SU-DHL-6 (cell line): ENCODE measurements at regions not wholly inside any gene's neighbourhood (a gene's known extent, or its start where the extent isn't known, plus 50 kb on each side); places are given as distances from the start of the nearest gene placed in this dataset.

ENCODE experiments used
- H2AFZ ChIP-seq: fragments of 200-600 bp; sonication (generic); 2 replicates; pipeline ENCODE4 v1.6.1; 2014; ENCODE audit warnings: low read depth, mild to moderate bottlenecking, moderate library complexity, mixed read lengths, antibody characterized with exemption, low read length; ENCODE audit not compliant: severe bottlenecking
- H3F3A ChIP-seq: fragments of 200-600 bp; shearing (Covaris generic); 2 replicates; pipeline ENCODE4 v1.6.0; 2016; ENCODE audit warnings: antibody characterized with exemption, mild to moderate bottlenecking; ENCODE audit not compliant: insufficient read depth
- H3K27ac ChIP-seq: fragments of 200-600 bp; sonication (generic); 2 replicates; pipeline ENCODE4 v1.5.1; 2016; ENCODE audit warnings: low read depth, mild to moderate bottlenecking, low read length, moderate library complexity, mixed read lengths
- H3K27me3 ChIP-seq: fragments of 200-600 bp; sonication (generic), shearing (Covaris generic); 2 replicates; pipeline ENCODE4 v1.6.0; 2014; ENCODE audit warnings: mild to moderate bottlenecking, low read length
- H3K36me3 ChIP-seq: fragments of 200-600 bp; sonication (generic); 2 replicates; pipeline ENCODE4 v1.6.1; 2014; ENCODE audit warnings: mild to moderate bottlenecking, low read length, mixed read lengths
- H3K4me2 ChIP-seq: fragments of 300-600, 200-600 bp; shearing (Covaris generic), sonication (generic); 2 replicates; pipeline ENCODE4 v1.6.0; 2014; ENCODE audit warnings: low read length, low read depth, mild to moderate bottlenecking; ENCODE audit not compliant: poor library complexity, severe bottlenecking
- H3K4me3 ChIP-seq: fragments of 200-600 bp; sonication (generic); 2 replicates; pipeline ENCODE4 v1.5.1; 2014; ENCODE audit warnings: antibody characterized with exemption, low read length, mild to moderate bottlenecking, mixed read lengths; ENCODE audit not compliant: insufficient read depth, poor library complexity, severe bottlenecking
- H3K79me2 ChIP-seq: fragments of 200-600 bp; sonication (generic); 2 replicates; pipeline ENCODE4 v1.6.1; 2014; ENCODE audit warnings: mild to moderate bottlenecking, low read length, moderate library complexity; ENCODE audit not compliant: insufficient read depth
- H3K9ac ChIP-seq: fragments of 200-600 bp; sonication (generic); 2 replicates; pipeline ENCODE4 v1.7.0; 2014; ENCODE audit warnings: mild to moderate bottlenecking, low read length
- H3K9me2 ChIP-seq: fragments of 200-600 bp; sonication (generic); replicated peaks from 2 replicates; pipeline ENCODE4 v1.6.1; 2014; ENCODE audit warnings: low read length; ENCODE audit not compliant: insufficient read depth
- H3K9me3 ChIP-seq: fragments of 200-600 bp; sonication (generic); 2 replicates; pipeline ENCODE4 v1.6.1; 2014; ENCODE audit warnings: low read length, mixed read lengths; ENCODE audit not compliant: insufficient read depth
- H4K20me1 ChIP-seq: fragments of 200-600 bp; sonication (generic); 2 replicates; pipeline ENCODE4 v1.6.1; 2014; ENCODE audit warnings: low read depth, mild to moderate bottlenecking, antibody characterized with exemption, low read length, moderate library complexity, mixed read lengths
- CTCF ChIP-seq: fragments of 200-600 bp; sonication (generic); IDR thresholded peaks from one replicate; pipeline ENCODE4 v1.5.1; 2017; ENCODE audit warnings: antibody characterized with exemption, mild to moderate bottlenecking, low read length, moderate library complexity; ENCODE audit not compliant: insufficient read depth, poor library complexity, severe bottlenecking
- EZH2phosphoT487 ChIP-seq: fragments of 200-600 bp; sonication (generic), shearing (Covaris generic); conservative IDR thresholded peaks from 2 replicates; pipeline ENCODE4 v1.6.1; 2018; ENCODE audit warnings: mild to moderate bottlenecking, antibody characterized with exemption, low read length, moderate library complexity, mixed read lengths

GRCh38 chr5:144947023-144947422 is 776.4 kb downstream of the KCTD16 start:
- Histone ChIP-seq H3K9me2 (no peaks in the 10 kb centered on the region), H2AFZ (no peak overlapping the region), H3K4me2 (no peak overlapping the region), H3K27ac (no peak overlapping the region), H3K4me3 (no peak overlapping the region), H3K9ac (no peak overlapping the region), H4K20me1 (no peaks in the 10 kb centered on the region), H3F3A (no peaks in the 10 kb centered on the region), H3K79me2 (no peaks in the 10 kb centered on the region), H3K9me3 (no peaks in the 10 kb centered on the region), H3K27me3 (no peaks in the 10 kb centered on the region), H3K36me3 (no peaks in the 10 kb centered on the region)
- TF ChIP-seq CTCF (no peak), EZH2phosphoT487 (no peak)

GRCh38 chr5:144945503-144945902 is 774.8 kb downstream of the KCTD16 start:
- H3K9me2 ChIP-seq: no peaks in the 10 kb centered on the region
- H3K4me2 ChIP-seq: no peak overlapping the region
- H3F3A ChIP-seq: no peaks in the 10 kb centered on the region
- H2AFZ ChIP-seq: no peak overlapping the region
- H3K79me2 ChIP-seq: no peaks in the 10 kb centered on the region
- H3K36me3 ChIP-seq: no peaks in the 10 kb centered on the region
- no peak overlapping the region for H3K4me3 ChIP-seq
- no peaks in the 10 kb centered on the region for H3K9me3 ChIP-seq
- no peak for TF ChIP-seq EZH2phosphoT487
- no peak for TF ChIP-seq CTCF
- H3K27ac ChIP-seq: no peak overlapping the region
- H3K9ac ChIP-seq: no peak overlapping the region
- no peaks in the 10 kb centered on the region for H3K27me3 ChIP-seq
- H4K20me1 ChIP-seq: no peaks in the 10 kb centered on the region

GRCh38 chr5:144944936-144945335 is 774.3 kb downstream of the KCTD16 start:
- no peaks in the 10 kb centered on the region for H3K36me3 ChIP-seq
- TF ChIP-seq EZH2phosphoT487: no peak
- TF ChIP-seq CTCF: no peak
- H2AFZ ChIP-seq: no peak overlapping the region
- no peaks in the 10 kb centered on the region for H3K27me3 ChIP-seq
- H3K9me2 ChIP-seq: no peaks in the 10 kb centered on the region
- H3K9me3 ChIP-seq: no peaks in the 10 kb centered on the region
- no peak overlapping the region for H3K27ac ChIP-seq
- H3K9ac ChIP-seq: no peak overlapping the region
- no peaks in the 10 kb centered on the region for H3F3A ChIP-seq
- no peak overlapping the region for H3K4me3 ChIP-seq
- no peaks in the 10 kb centered on the region for H3K79me2 ChIP-seq
- no peaks in the 10 kb centered on the region for H4K20me1 ChIP-seq
- H3K4me2 ChIP-seq: no peak overlapping the region
